Vagina (tissue), 2 donors: ENCODE measurements at regions not wholly inside any gene's neighbourhood (a gene's known extent, or its start where the extent isn't known, plus 50 kb on each side); places are given as distances from the start of the nearest gene placed in this dataset.

Source experiments
- CTCF ChIP-seq, 3 experiments: fragments of 450-650 bp in 2 of 3; fragments of 200-600 bp in 1 of 3; sonication (generic) in 1 of 3; IDR thresholded peaks; one replicate each; pipeline ENCODE4 v1.5.1; 2017 to 2019; ENCODE audit warnings: antibody characterized with exemption in 3 of 3, mild to moderate bottlenecking in 2 of 3, moderate library complexity in 2 of 3
- POLR2A ChIP-seq, 2 donors: fragments of 450-650 bp; IDR thresholded peaks; one replicate each; pipeline ENCODE4 v1.6.1; 2017; ENCODE audit warnings: antibody characterized with exemption in 2 of 2, mild to moderate bottlenecking in 2 of 2, moderate library complexity in 2 of 2
- POLR2AphosphoS5 ChIP-seq, 2 donors: sonication (generic); formaldehyde crosslinking; IDR thresholded peaks; one replicate each; pipeline ENCODE4 v1.9.0; 2017; ENCODE audit warnings: antibody characterized with exemption in 2 of 2, mild to moderate bottlenecking in 2 of 2, low read depth in 1 of 2; ENCODE audit not compliant: insufficient read depth in 1 of 2

DNA sequence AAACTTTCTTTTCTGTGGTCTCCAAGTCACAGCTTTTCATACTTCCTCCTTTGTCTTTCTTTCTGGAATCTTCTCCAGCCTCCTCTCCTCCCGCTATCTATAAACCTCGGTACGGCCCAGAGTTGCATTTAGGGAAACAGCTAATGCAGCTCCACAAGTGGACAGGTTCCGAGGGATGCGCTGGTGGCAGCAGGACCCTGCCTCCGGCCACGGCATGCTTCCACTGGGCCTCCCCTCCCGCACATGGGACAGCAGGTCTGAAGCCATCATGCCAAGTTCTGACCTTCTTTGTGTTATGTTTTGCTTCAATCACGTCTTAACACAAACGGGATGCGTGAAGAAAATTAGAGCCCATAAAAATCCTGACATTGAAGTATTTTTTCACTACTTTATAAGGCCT lies 136.9 kb downstream of the IRX2 start:
- TF ChIP-seq CTCF (IDR thresholded peaks at IDR 0.05) (no peak), POLR2AphosphoS5 (IDR thresholded peaks at IDR 0.05; ENCODE audit: insufficient read depth in 1 of 2, low read depth in 1 of 2) (no peak), POLR2A (IDR thresholded peaks at IDR 0.05) (no peak)
